Endothelial cell (in vitro differentiated cells): ENCODE measurements at regions not wholly inside any gene's neighbourhood (a gene's known extent, or its start where the extent isn't known, plus 50 kb on each side); places are given as distances from the start of the nearest gene placed in this dataset.

Source experiments
- DNase-seq: peaks from one replicate; pipeline ENCODE4 v3.0.0; 2021; ENCODE audit warnings: low spot score
- H3K27ac Mint-ChIP-seq: one replicate; pipeline ENCODE4 v1.8.0; 2021; ENCODE audit warnings: mixed read lengths, inconsistent platforms; ENCODE audit not compliant: unreplicated experiment
- H3K27me3 Mint-ChIP-seq: one replicate; pipeline ENCODE4 v1.8.0; 2021; ENCODE audit warnings: mild to moderate bottlenecking, moderate library complexity, mixed read lengths, inconsistent platforms; ENCODE audit not compliant: unreplicated experiment
- H3K36me3 Mint-ChIP-seq: one replicate; pipeline ENCODE4 v1.8.0; 2021; ENCODE audit warnings: mild to moderate bottlenecking, low read depth, mixed read lengths, inconsistent platforms; ENCODE audit not compliant: unreplicated experiment
- H3K4me1 Mint-ChIP-seq: one replicate; pipeline ENCODE4 v1.8.0; 2021; ENCODE audit warnings: mild to moderate bottlenecking, mixed read lengths, inconsistent platforms; ENCODE audit not compliant: unreplicated experiment
- H3K4me3 Mint-ChIP-seq: one replicate; pipeline ENCODE4 v1.8.0; 2021; ENCODE audit warnings: mild to moderate bottlenecking, mixed read lengths, inconsistent platforms; ENCODE audit not compliant: unreplicated experiment
- H3K9me3 Mint-ChIP-seq: one replicate; pipeline ENCODE4 v1.8.0; 2021; ENCODE audit warnings: mixed read lengths, inconsistent platforms; ENCODE audit not compliant: unreplicated experiment
- CTCF ChIP-seq: fragments of 200-600 bp; sonication (generic); IDR thresholded peaks from one replicate; pipeline ENCODE4 v1.5.0; 2021; ENCODE audit warnings: antibody characterized with exemption; ENCODE audit not compliant: unreplicated experiment

GRCh38 chr5:42301349-42301748 is 121.9 kb upstream of the GHR start:
- Mint-ChIP-seq H3K36me3 (no peaks in the 10 kb centered on the region), H3K27me3 (no peaks in the 10 kb centered on the region), H3K9me3 (peaks cover 8% of the 10 kb centered on the region), H3K4me1 (no peaks in the 10 kb centered on the region), H3K4me3 (no peak overlapping the region), H3K27ac (no peak overlapping the region)
- DNase-seq, result no peak
- no peak for TF ChIP-seq CTCF

GRCh38 chr5:42302186-42302585 is 121.1 kb upstream of the GHR start:
- TF ChIP-seq CTCF, result no peak
- Mint-ChIP-seq H3K9me3 (peaks cover 8% of the 10 kb centered on the region), H3K27ac (no peak overlapping the region), H3K4me1 (no peaks in the 10 kb centered on the region), H3K36me3 (no peaks in the 10 kb centered on the region), H3K27me3 (no peaks in the 10 kb centered on the region), H3K4me3 (no peak overlapping the region)
- DNase-seq, result no peak

GRCh38 chr5:42306287-42306686 is 117.0 kb upstream of the GHR start:
- no peaks in the 10 kb centered on the region for H3K4me1 Mint-ChIP-seq
- no peak overlapping the region for H3K27ac Mint-ChIP-seq
- H3K36me3 Mint-ChIP-seq, result no peaks in the 10 kb centered on the region
- no peak overlapping the region for H3K4me3 Mint-ChIP-seq
- no peak for TF ChIP-seq CTCF
- no peak for DNase-seq
- H3K9me3 Mint-ChIP-seq, result peaks cover under 1% of the 10 kb centered on the region
- H3K27me3 Mint-ChIP-seq, result no peaks in the 10 kb centered on the region

GRCh38 chr5:42309865-42310264 is 113.4 kb upstream of the GHR start:
- Mint-ChIP-seq H3K27me3 (no peaks in the 10 kb centered on the region), H3K4me3 (no peak overlapping the region), H3K27ac (no peak overlapping the region), H3K36me3 (no peaks in the 10 kb centered on the region), H3K4me1 (no peaks in the 10 kb centered on the region), H3K9me3 (no peaks in the 10 kb centered on the region)
- no peak for TF ChIP-seq CTCF
- DNase-seq, result no peak

- Mint-ChIP-seq H3K27me3 (peaks cover 2% of the 10 kb centered on the region), H3K27ac (no peak overlapping the region)
These were observed 108.0 kb upstream of the GHR start for GRCh38 chr5:42315214-42315613.

More at GRCh38 chr5:42315214-42315613, 108.0 kb upstream of the GHR start:
- no peak for DNase-seq
- TF ChIP-seq CTCF, result no peak
- Mint-ChIP-seq H3K4me1 (no peaks in the 10 kb centered on the region), H3K36me3 (no peaks in the 10 kb centered on the region), H3K4me3 (no peak overlapping the region), H3K9me3 (peaks cover 3% of the 10 kb centered on the region)
